Spleen (tissue), 11 donors: ENCODE measurements at regions not wholly inside any gene's neighbourhood (a gene's known extent, or its start where the extent isn't known, plus 50 kb on each side); places are given as distances from the start of the nearest gene placed in this dataset.
"Not testable (repeated sequence)": the region's sequence is repeated elsewhere in the genome, so short reads cannot be mapped to it uniquely, and the experiment has no call there.

Experiments used
- DNase-seq: peaks from one replicate; pipeline ENCODE4 v3.0.0-alpha.2; 2020
- H3K27ac ChIP-seq, 8 donors: fragments of 200-600 bp; sonication (generic) in 7 of 8; 1 replicate in 4 of 8; 2 replicates in 4 of 8; pipeline versions ENCODE4 v1.5.0 to v1.8.0; 2016 to 2021; ENCODE audit warnings: inconsistent platforms in 4 of 8, mild to moderate bottlenecking in 4 of 8, moderate library complexity in 1 of 8
- H3K27me3 ChIP-seq, 7 donors: fragments of 200-600 bp; sonication (generic) in 6 of 7; replicated peaks in 1 of 7; 1 replicate in 4 of 7; 2 replicates in 3 of 7; pipeline versions ENCODE4 v1.5.0 to v1.8.0; 2016 to 2021; ENCODE audit warnings: inconsistent platforms in 3 of 7, mild to moderate bottlenecking in 1 of 7
- H3K36me3 ChIP-seq, 6 donors: fragments of 200-600 bp; sonication (generic) in 5 of 6; 1 replicate in 4 of 6; 2 replicates in 2 of 6; pipeline versions ENCODE4 v1.5.0 to v1.8.0; 2016 to 2021; ENCODE audit warnings: inconsistent platforms in 2 of 6
- H3K4me1 ChIP-seq, 6 donors: fragments of 200-600 bp; sonication (generic) in 5 of 6; 1 replicate in 3 of 6; 2 replicates in 3 of 6; pipeline versions ENCODE4 v1.5.0 to v1.8.0; 2016 to 2021; ENCODE audit warnings: inconsistent platforms in 3 of 6
- H3K4me3 ChIP-seq, 8 donors: fragments of 200-600 bp; sonication (generic) in 7 of 8; 1 replicate in 4 of 8; 2 replicates in 4 of 8; pipeline versions ENCODE4 v1.5.0 to v1.8.0; 2016 to 2021; ENCODE audit warnings: inconsistent platforms in 4 of 8, mild to moderate bottlenecking in 4 of 8, moderate library complexity in 2 of 8
- H3K9me3 ChIP-seq, 8 donors: fragments of 200-600 bp; sonication (generic) in 7 of 8; 1 replicate in 4 of 8; 2 replicates in 4 of 8; pipeline versions ENCODE4 v1.5.0 to v1.8.0; 2016 to 2021; ENCODE audit warnings: inconsistent platforms in 4 of 8
- POLR2A ChIP-seq, 3 donors: fragments of 450-650 bp; IDR thresholded peaks; one replicate each; pipeline ENCODE4 v1.5.1; 2017; ENCODE audit warnings: antibody characterized with exemption in 3 of 3, mild to moderate bottlenecking in 1 of 3
- POLR2AphosphoS5 ChIP-seq, 3 donors: sonication (generic); formaldehyde crosslinking; IDR thresholded peaks; one replicate each; pipeline ENCODE4 v1.5.1; 2017; ENCODE audit warnings: antibody characterized with exemption in 3 of 3
- WGBS, 5 donors: extraction: QIAGEN DNeasy Blood & Tissue Kit in 3 of 5; methylation state at CpG; one replicate each; pipeline versions ENCODE4 v1.1.5 to v1.1.7; 2013 to 2018; 5-methylcytosine and 5-hydroxymethylcytosine counted together
- intact Hi-C: fragments of 100-400 bp; cut with DNase I; formaldehyde crosslinking; loops from one replicate; pipeline ENCODE4 v1.15.0; 2023; ENCODE audit warnings: low total_unique reads
- TF ChIP-seq, protein P1 (sequence below), 11 experiments: fragments of 200-600 bp in 7 of 11; fragments of 450-650 bp in 4 of 11; sonication (generic) in 4 of 11; IDR thresholded peaks in 8 of 11; conservative IDR thresholded peaks in 3 of 11; 1 replicate in 7 of 11; 2 replicates in 4 of 11; pipeline versions ENCODE4 v1.4.0 to v1.8.0; 2016 to 2021; ENCODE audit warnings: antibody characterized with exemption in 11 of 11, inconsistent platforms in 4 of 11, mild to moderate bottlenecking in 1 of 11
- donor health status: healthy with polysubstance abuse.
- donor health status: DM: no; HTN: no; CAD: no; lungs with moderate emphysema.
- donor health status: DM: no; HTN: no; CAD: no.
- donor health status: Bipolar disorder and iron deficiency.
- donor health status: healthy.
- donor health status: DM: no; HTN: no; CAD: no.
- donor health status: DM: yes; HTN: yes; CAD: no.

- intact Hi-C loops, result no loop called here
- Histone ChIP-seq H3K4me3 (no peak overlapping the region), H3K4me1 (no peaks in the 10 kb centered on the region), H3K27ac (no peak overlapping the region), H3K9me3 (no peaks in the 10 kb centered on the region), H3K27me3 (no peaks in the 10 kb centered on the region), H3K36me3 (no peaks in the 10 kb centered on the region)
- TF ChIP-seq POLR2A (IDR thresholded peaks at IDR 0.05) (no peak), POLR2AphosphoS5 (IDR thresholded peaks at IDR 0.05) (no peak)
- TF ChIP-seq, protein P1, sequence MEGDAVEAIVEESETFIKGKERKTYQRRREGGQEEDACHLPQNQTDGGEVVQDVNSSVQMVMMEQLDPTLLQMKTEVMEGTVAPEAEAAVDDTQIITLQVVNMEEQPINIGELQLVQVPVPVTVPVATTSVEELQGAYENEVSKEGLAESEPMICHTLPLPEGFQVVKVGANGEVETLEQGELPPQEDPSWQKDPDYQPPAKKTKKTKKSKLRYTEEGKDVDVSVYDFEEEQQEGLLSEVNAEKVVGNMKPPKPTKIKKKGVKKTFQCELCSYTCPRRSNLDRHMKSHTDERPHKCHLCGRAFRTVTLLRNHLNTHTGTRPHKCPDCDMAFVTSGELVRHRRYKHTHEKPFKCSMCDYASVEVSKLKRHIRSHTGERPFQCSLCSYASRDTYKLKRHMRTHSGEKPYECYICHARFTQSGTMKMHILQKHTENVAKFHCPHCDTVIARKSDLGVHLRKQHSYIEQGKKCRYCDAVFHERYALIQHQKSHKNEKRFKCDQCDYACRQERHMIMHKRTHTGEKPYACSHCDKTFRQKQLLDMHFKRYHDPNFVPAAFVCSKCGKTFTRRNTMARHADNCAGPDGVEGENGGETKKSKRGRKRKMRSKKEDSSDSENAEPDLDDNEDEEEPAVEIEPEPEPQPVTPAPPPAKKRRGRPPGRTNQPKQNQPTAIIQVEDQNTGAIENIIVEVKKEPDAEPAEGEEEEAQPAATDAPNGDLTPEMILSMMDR (IDR thresholded peaks at IDR 0.05 in 8 of 11, conservative IDR thresholded peaks at IDR 0.05 in 3 of 11), result no peak
- WGBS, 5 donors, result 20 to 33% (median 23%) methylated on average over 2 of the region's 2 CpGs
- no peak for DNase-seq
These were observed 431.2 kb downstream of the SOX2 start for GRCh38 chr3:182142928-182143327.

DNA sequence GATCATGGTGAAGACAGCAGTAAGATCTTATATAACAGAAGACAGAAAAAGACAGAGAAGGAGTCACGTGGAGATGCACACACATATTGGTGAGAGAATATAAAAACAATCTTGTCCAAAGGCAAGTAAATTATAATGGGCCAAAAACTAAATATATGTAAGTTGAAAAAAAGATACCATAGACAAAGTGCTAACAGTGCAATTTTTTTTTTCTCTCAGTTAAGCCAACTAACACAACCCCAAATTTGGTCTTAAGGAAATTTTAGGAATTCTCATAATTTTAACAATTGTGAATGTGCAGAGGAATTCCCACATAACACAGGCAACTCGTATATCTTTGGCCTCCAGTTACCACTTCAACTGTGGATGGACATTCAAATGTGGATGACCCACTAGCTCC lies 432.2 kb downstream of the SOX2 start:
- no peak overlapping the region for H3K4me3 ChIP-seq
- intact Hi-C loops, result no loop called here
- H3K4me1 ChIP-seq, result no peaks in the 10 kb centered on the region
- TF ChIP-seq, protein P1 (IDR thresholded peaks at IDR 0.05 in 8 of 11, conservative IDR thresholded peaks at IDR 0.05 in 3 of 11), result no peak
- TF ChIP-seq POLR2A (IDR thresholded peaks at IDR 0.05) (no peak), POLR2AphosphoS5 (IDR thresholded peaks at IDR 0.05) (no peak)
- no peak for DNase-seq
- H3K27ac ChIP-seq, result no peak overlapping the region
- no peaks in the 10 kb centered on the region for H3K9me3 ChIP-seq
- H3K27me3 ChIP-seq, result no peaks in the 10 kb centered on the region
- WGBS, 5 donors, result 53 to 75% (median 59%) methylated on average over 2 of the region's 2 CpGs
- H3K36me3 ChIP-seq, result no peaks in the 10 kb centered on the region

- Histone ChIP-seq H3K4me3 (no peak overlapping the region), H3K4me1 (no peaks in the 10 kb centered on the region), H3K27ac (no peak overlapping the region), H3K36me3 (no peaks in the 10 kb centered on the region), H3K9me3 (peaks cover 0 to 28% (median 15%) of the 10 kb centered on the region in 8 donors), H3K27me3 (no peaks in the 10 kb centered on the region)
- no peak for TF ChIP-seq POLR2AphosphoS5 (IDR thresholded peaks at IDR 0.05)
- no peak for TF ChIP-seq POLR2A (IDR thresholded peaks at IDR 0.05)
- TF ChIP-seq, protein P1 (IDR thresholded peaks at IDR 0.05 in 8 of 11, conservative IDR thresholded peaks at IDR 0.05 in 3 of 11), result no peak
- intact Hi-C loops, result no loop called here
- no peak for DNase-seq
- 84 to 92% (median 89%) methylated on average over 3 of the region's 3 CpGs for WGBS, 5 donors
These were observed 436.6 kb downstream of the SOX2 start for GRCh38 chr3:182148360-182148759.

DNA sequence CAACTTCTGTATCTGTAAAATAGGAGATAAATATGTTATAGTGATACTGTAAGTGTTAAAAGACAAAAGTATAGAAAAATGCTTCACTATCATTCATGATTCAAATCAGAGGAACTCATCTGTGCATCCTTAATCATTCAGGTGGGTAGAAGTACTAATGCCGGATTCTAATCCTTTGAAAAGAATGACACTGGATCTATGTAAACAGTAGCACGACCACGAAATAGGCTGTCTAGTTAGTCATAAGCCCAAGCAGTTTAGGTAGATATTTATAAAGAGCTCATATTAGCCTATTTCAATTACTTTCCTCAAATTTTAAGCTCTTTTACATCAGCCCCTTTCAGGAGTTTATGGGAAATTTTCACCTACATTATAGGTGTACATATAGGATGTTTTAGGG lies 437.9 kb downstream of the SOX2 start:
- DNase-seq, result no peak
- TF ChIP-seq, protein P1 (IDR thresholded peaks at IDR 0.05 in 8 of 11, conservative IDR thresholded peaks at IDR 0.05 in 3 of 11), result no peak
- no peak for TF ChIP-seq POLR2AphosphoS5 (IDR thresholded peaks at IDR 0.05)
- no peak for TF ChIP-seq POLR2A (IDR thresholded peaks at IDR 0.05)
- 70 to 84% (median 75%) methylated on average over 3 of the region's 3 CpGs for WGBS, 5 donors
- H3K27me3 ChIP-seq, result no peaks in the 10 kb centered on the region
- H3K9me3 ChIP-seq, result peaks cover 0 to 28% (median 15%) of the 10 kb centered on the region in 8 donors
- intact Hi-C loops, result no loop called here
- H3K36me3 ChIP-seq, result no peaks in the 10 kb centered on the region
- no peaks in the 10 kb centered on the region for H3K4me1 ChIP-seq
- H3K4me3 ChIP-seq, result no peak overlapping the region
- no peak overlapping the region for H3K27ac ChIP-seq

DNA sequence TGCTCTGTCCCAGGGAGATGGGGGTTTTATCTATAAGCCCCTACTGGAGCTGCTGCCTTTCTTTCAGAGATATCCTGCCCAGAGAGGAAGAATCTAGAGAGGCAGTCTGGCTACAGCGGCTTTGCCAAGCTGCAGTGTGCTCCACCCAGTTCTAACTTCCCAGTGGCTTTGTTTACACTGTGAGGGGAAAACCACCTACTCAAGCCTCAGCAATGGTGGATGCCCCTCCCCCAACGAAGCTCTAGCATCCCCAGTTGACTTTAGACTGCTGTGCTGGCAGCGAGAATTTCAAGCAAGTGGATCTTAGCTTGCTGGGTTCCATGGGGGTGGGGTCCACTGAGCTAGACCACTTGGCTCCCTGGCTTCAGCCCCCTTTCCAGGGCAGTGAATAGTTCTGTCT lies 444.6 kb downstream of the SOX2 start:
- H3K9me3 ChIP-seq, result peaks cover 0 to 18% (median 9%) of the 10 kb centered on the region in 8 donors
- H3K4me3 ChIP-seq, H3K27me3 ChIP-seq, DNase-seq, intact Hi-C loops, H3K27ac ChIP-seq, H3K4me1 ChIP-seq, H3K36me3 ChIP-seq: not testable (repeated sequence)
- 0 to 58% (median 57%) methylated on average over 1 to 3 of the region's 3 CpGs for whole genome bisulfite sequencing, 5 donors
